ENCODE measurements at regions not wholly inside any gene's neighbourhood (a gene's known extent, or its start where the extent isn't known, plus 50 kb on each side); places are given as distances from the start of the nearest gene placed in this dataset.
A peak's percentile ranks its signal among the peaks of the same experiment; 100 is the strongest.
"Not testable (repeated sequence)": the region's sequence is repeated elsewhere in the genome, so short reads cannot be mapped to it uniquely, and the experiment has no call there.

DNA sequence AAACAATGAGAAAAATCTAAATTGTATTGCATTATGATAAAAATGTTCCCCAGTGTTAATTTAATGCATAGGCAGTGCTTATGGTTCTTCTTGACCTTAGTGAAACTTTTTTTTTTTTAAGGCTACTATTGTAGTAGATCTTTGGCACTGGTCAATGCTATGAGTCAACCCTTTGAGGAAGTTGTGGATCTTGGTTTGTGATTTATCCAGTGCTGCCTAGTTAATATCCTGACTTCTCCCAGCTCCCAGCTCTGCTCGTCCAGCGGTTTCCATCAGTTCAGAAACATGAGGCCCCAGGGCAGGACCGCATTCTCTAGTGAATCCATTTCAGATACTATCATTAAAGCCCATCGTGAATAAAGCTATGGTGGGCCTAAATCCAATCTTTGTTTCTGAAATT, 364.5 kb upstream of the JARID2 start:
- no peaks in the 10 kb centered on the region for H3K9me3 Mint-ChIP-seq
- no peaks in the 10 kb centered on the region for H3K27me3 Mint-ChIP-seq (ENCODE audit: low read depth in 3 of 3)
- peak overlapping the region in 1 of 6 donors; percentile 46 for H3K27ac Mint-ChIP-seq
- DNase-seq: no peak
- no peaks in the 10 kb centered on the region for H3K36me3 Mint-ChIP-seq
- H3K4me3 Mint-ChIP-seq: no peak overlapping the region
- peaks cover 17 to 18% of the 10 kb centered on the region in 2 donors for H3K4me1 Mint-ChIP-seq

DNA sequence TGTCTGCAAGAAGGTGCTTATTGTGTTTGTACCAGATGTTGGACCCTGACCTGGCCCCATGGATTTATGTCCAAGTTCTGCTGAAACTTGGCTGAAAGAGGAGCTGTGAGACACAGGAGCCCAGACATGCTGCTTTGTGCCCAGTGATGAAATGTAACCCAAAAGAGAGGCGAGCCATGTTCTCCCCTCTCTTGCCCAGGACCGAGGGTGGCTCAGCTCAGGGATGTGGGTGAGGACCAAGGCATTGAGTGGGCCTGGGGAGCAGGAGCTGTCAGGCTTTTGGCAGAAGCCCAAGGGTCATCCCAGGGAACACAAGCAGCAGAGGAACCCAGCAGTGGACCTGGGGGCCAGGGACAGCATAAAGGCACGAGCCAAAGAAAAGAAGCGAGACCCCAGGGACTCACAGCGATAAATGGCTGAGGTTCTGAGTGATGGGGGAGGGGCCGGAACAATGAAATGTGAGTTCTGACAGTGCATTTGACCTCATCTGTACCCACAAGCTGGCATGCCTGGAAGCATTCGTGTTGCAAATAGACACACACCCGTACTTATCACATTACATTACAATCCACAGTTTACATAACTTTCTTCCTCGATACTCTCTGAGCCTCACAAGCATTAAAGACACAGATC, 363.4 kb upstream of the JARID2 start:
- Mint-ChIP-seq H3K27ac (peak overlapping the region in 1 of 6 donors; percentile 12), H3K4me1 (peaks cover 6 to 7% of the 10 kb centered on the region in 2 donors), H3K27me3 (ENCODE audit: low read depth in 3 of 3) (no peaks in the 10 kb centered on the region), H3K9me3 (no peaks in the 10 kb centered on the region), H3K36me3 (no peaks in the 10 kb centered on the region), H3K4me3 (no peak overlapping the region)
- no peak for DNase-seq

DNA sequence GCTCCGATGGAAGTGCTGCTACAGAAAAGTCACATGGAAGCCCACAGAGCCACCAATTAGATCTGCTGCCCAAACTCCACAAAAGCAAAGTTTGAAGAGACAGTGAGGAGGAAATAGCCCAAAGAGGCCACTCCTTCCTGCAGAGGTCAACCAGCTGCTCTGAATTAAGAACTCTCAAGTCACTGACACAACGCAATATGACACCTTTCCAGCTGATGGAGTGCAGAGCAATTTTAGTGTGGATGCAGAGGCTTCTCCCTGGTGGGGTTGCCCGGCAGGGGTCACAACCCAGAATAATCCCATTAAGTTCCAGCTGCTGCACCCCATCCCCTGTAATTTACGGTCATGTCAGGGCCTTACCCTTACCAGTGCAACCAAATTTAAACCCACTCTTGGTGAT, 361.9 kb upstream of the JARID2 start:
- DNase-seq: no peak
- Mint-ChIP-seq H3K4me1 (no peaks in the 10 kb centered on the region), H3K27me3 (ENCODE audit: low read depth in 3 of 3) (no peaks in the 10 kb centered on the region), H3K9me3 (no peaks in the 10 kb centered on the region), H3K27ac (no peak overlapping the region), H3K4me3 (no peak overlapping the region), H3K36me3 (no peaks in the 10 kb centered on the region)

DNA sequence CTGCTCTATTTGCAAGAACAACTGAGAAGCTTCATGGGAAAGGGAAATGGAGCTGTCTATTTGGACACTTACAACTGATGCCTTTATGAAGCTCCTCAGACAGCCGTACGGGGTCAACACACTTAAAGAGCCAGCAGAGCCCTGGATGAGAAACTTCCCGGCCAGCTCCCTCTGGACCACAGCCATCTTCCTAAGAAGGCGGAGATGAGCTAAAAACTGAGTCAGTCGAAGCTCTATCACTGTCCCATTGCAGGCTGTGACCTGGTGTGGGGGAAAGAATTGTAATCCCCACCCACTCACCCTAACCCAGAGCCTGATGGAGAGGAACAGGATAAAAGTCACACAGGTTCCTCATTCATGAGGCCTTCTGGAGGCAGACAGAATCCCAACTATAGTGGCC, 360.4 kb upstream of the JARID2 start:
- H3K27ac Mint-ChIP-seq: no peak overlapping the region
- no peaks in the 10 kb centered on the region for H3K36me3 Mint-ChIP-seq
- no peak overlapping the region for H3K4me3 Mint-ChIP-seq
- peaks cover 0 to 2% (median 0%) of the 10 kb centered on the region in 6 donors for H3K9me3 Mint-ChIP-seq
- DNase-seq: no peak
- no peaks in the 10 kb centered on the region for H3K27me3 Mint-ChIP-seq (ENCODE audit: low read depth in 3 of 3)
- H3K4me1 Mint-ChIP-seq: no peaks in the 10 kb centered on the region

DNA sequence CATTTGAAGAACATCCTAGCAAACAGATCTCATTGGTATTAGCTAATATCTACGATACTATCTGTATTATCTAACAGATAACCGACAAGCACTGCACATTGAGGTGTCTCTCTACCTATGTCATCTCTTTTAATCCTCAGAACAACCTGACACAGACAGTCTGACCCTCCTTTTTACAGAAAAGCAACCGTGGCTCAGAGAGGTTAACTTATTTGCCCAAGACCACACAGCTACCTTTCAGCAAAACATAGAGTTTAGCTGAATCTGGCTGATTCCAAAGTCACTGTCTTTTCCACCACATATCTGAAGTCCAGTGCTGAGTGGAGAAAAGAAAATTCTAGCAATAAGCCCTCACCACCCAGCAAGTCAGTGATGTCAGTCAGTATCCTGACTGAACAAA, 358.7 kb upstream of the JARID2 start:
- no peak overlapping the region for H3K4me3 Mint-ChIP-seq
- no peak for DNase-seq
- no peaks in the 10 kb centered on the region for H3K36me3 Mint-ChIP-seq
- no peaks in the 10 kb centered on the region for H3K4me1 Mint-ChIP-seq
- peaks cover 0 to under 1% (median 0%) of the 10 kb centered on the region in 3 donors for H3K27me3 Mint-ChIP-seq (ENCODE audit: low read depth in 3 of 3)
- no peak overlapping the region for H3K27ac Mint-ChIP-seq
- peaks cover 0 to 2% (median 0%) of the 10 kb centered on the region in 6 donors for H3K9me3 Mint-ChIP-seq

DNA sequence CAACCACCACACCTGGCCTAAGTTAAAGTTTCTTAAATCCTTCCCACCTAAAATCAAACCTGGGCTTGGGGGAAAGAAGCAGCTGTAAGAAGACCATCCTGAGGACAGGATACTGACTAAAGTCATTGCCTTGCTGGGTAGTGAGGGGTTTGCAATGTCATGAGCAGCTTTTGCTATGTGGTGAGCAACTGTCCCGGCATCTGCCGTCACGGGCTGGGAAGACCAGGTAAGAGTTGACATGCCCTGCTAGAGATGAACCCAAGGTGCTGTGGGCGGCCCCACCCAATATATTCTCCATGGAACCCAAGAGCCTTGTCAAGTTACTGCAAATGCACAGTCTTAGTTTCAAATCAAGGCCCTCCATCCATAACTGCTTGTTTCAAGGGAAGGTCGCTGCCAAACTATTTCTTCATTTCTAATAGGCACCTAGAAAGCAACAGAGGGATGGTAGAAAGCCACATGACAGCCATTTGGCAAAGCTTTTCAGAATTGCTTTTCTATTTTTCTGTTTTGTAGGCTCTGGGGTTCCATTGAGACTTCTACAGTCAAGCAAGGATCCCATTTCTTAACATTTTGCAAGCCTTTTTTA, 357.8 kb upstream of the JARID2 start:
- no peak overlapping the region for H3K4me3 Mint-ChIP-seq
- H3K27me3 Mint-ChIP-seq (ENCODE audit: low read depth in 3 of 3): peaks cover 0 to 4% (median 0%) of the 10 kb centered on the region in 3 donors
- H3K36me3 Mint-ChIP-seq: no peaks in the 10 kb centered on the region
- H3K9me3 Mint-ChIP-seq: peaks cover 0 to 2% (median 0%) of the 10 kb centered on the region in 6 donors
- no peak overlapping the region for H3K27ac Mint-ChIP-seq
- H3K4me1 Mint-ChIP-seq: no peaks in the 10 kb centered on the region
- DNase-seq: no peak

DNA sequence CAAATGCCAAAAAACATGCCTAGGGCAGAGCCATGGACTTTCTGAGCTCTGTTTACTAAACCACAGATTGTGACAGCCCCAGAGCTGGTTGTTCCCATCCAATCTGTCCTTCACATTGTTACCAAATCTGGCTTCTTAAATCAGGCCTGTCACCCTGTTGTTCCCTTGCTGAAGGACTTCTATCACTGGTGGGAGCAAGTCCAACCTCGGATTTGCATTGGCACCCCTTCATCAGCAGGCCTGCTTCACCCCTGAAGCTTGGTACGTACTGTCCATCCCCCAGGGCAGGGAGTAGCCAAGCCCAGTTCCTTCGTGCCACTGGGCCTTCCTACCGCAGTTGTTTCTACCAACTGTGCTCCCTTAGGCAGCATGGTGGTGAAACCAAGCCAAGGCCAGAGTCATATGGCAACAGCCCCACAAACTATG, 357.3 kb upstream of the JARID2 start:
- Mint-ChIP-seq H3K9me3 (peaks cover 0 to 2% (median 0%) of the 10 kb centered on the region in 6 donors), H3K27me3 (ENCODE audit: low read depth in 3 of 3) (peaks cover 0 to 4% (median 0%) of the 10 kb centered on the region in 3 donors), H3K4me3 (no peak overlapping the region)

DNA sequence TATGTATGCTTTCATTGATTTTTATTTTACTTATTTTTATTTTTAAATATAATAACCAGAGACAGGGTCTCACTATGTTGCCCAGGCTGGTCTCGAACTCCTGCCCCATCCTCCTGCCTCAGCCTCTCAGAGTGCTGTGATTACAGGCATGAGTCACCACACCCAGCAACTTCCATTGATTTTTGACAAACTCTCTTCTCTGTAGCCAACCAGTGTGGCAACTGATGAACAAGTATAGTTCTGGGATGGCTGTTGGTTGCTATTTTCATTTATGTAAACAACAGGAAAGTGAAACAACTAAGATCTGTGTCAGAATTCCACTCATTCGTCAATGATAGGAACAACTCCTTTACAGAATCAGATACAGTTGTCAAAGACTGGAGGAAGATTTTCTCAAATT, 356.7 kb upstream of the JARID2 start:
- Mint-ChIP-seq H3K27ac (no peak overlapping the region), H3K9me3 (peaks cover 0 to 2% (median 0%) of the 10 kb centered on the region in 6 donors), H3K4me1 (no peaks in the 10 kb centered on the region), H3K4me3 (no peak overlapping the region), H3K27me3 (ENCODE audit: low read depth in 3 of 3) (peaks cover 0 to 4% (median 0%) of the 10 kb centered on the region in 3 donors), H3K36me3 (no peaks in the 10 kb centered on the region)
- no peak for DNase-seq

More for the DNA sequence above, 357.3 kb upstream of the JARID2 start:
- H3K27ac Mint-ChIP-seq: no peak overlapping the region
- no peak for DNase-seq
- H3K36me3 Mint-ChIP-seq: no peaks in the 10 kb centered on the region
- no peaks in the 10 kb centered on the region for H3K4me1 Mint-ChIP-seq

DNA sequence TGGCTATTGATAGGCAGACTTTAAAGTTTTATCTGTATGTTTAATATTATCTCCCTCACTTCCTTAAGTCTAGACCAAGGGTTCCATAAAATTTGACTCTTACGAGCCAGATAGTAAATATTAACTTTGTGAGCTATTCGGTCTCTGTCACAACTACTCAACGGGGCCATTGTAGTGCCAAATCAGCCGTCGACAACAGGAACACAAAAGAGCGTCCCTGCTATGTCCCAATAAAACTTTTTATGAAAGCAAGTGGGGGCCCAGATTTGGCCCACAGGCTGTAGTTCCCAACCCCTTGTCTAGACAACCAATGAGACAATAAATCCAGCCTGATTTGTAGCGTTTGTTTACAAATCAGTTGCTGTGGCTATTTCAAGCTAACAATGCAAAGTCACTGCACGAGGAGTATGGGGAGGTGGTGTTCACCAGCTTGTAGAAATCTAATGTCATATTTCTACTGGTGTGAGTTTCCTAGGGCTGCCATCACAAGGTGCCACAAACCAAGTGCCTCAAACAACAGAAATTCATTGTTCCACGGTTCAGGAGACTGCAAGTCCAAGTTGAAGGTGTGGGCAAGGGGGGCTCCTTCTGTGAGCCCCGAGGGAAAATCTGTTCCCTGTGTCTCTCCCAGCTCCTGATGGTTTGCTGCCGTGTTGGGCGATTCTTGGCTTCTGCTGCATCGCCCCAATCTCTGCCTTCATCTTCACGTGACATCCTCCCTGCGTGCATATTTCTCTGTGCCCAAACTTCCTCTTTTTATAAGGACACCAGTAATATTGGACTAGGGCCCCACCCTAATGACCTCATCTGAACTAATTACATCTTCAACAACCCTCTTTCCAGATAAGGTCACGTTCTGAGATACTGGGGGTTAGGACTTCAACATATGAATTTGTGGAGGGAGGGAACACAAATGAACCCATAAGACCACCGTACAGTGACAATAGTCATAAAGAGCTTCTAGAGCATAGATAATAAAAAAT, 356.0 kb upstream of the JARID2 start:
- H3K36me3 Mint-ChIP-seq: no peaks in the 10 kb centered on the region
- DNase-seq: no peak
- H3K27ac Mint-ChIP-seq: no peak overlapping the region

DNA sequence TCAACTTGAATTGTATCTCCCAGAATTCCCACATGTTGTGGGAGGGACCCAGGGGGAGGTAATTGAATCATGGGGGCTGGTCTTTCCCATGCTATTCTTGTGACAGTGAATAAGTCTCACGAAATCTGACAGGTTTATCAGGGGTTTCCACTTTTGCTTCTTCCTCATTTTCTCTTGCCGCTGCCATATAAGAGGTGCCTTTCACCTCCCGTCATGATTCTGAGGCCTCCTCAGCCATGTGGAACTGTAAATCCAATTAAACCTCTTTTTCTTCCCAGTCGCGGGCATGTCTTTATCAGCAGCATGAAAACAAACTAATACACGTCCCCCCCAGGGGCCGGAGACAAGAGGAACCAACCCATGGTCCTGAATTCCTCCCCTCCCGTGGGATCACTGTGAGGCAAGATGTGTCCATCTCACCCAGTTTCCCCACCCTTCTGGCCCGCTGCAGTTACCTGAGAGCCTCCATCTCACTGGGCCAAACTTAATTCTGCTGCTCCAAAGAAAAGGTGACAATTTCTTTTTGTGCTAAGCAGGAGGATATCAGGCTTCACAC, 354.0 kb upstream of the JARID2 start:
- not testable (repeated sequence) for H3K27me3 Mint-ChIP-seq (ENCODE audit: low read depth in 3 of 3); H3K4me1 Mint-ChIP-seq; H3K36me3 Mint-ChIP-seq; H3K4me3 Mint-ChIP-seq; H3K9me3 Mint-ChIP-seq; DNase-seq
- peak overlapping the region in 1 of 6 donors; percentile 38 for H3K27ac Mint-ChIP-seq

More for the DNA sequence above, 356.0 kb upstream of the JARID2 start:
- Mint-ChIP-seq H3K4me3 (no peak overlapping the region), H3K9me3 (peaks cover 0 to 2% (median 0%) of the 10 kb centered on the region in 6 donors), H3K27me3 (ENCODE audit: low read depth in 3 of 3) (peaks cover 0 to 4% (median under 1%) of the 10 kb centered on the region in 3 donors), H3K4me1 (no peaks in the 10 kb centered on the region)

DNA sequence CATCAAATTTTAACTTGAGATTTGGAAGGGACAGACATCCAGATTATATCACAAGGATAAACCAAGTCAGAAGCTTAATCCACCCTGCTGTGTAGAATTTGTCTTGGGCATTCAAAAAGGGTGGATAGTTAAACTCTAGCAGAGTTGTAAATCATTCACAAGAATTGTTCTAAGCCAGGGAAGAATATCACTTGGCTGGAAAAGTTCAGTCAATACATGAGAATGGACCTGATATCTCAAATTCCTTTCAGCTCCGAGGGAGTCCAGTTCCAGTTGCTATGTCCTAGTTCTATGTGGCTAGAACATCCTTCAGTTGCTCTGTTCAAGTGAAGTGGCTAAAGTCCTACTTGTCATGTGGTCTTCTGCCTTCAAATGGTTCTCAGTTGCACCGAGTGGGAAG, 351.8 kb upstream of the JARID2 start:
- Mint-ChIP-seq H3K36me3 (no peaks in the 10 kb centered on the region), H3K4me3 (no peak overlapping the region), H3K27me3 (ENCODE audit: low read depth in 3 of 3) (peaks cover 0 to 11% (median 4%) of the 10 kb centered on the region in 3 donors), H3K4me1 (peaks cover 0 to 3% of the 10 kb centered on the region in 2 donors), H3K9me3 (peaks cover 0 to 2% (median 0%) of the 10 kb centered on the region in 6 donors), H3K27ac (no peak overlapping the region)
- DNase-seq: no peak

DNA sequence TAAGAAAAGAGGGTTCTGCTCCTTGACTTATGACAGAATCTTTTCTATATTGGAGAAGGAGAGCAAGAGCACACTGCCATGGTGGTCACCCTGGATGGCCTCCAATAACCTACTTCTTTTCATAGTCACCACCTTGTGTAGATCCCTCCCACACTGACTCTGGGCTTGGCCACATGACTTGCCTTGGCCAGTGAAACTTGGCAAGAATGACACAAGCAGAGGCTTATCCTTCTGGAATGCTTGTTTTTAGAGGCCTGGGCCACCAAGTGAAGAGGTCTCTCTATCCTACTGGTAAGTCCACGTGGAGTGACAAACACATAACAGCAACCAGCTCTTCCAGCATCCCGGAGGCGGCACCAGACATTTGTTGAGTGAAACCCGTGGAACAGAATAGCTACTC, 349.4 kb upstream of the JARID2 start:
- Mint-ChIP-seq H3K4me3 (no peak overlapping the region), H3K36me3 (peaks cover 0 to 4% (median 0%) of the 10 kb centered on the region in 3 donors), H3K27me3 (ENCODE audit: low read depth in 3 of 3) (peaks cover 0 to 11% (median 4%) of the 10 kb centered on the region in 3 donors), H3K9me3 (no peaks in the 10 kb centered on the region), H3K27ac (no peak overlapping the region), H3K4me1 (peaks cover 0 to 3% of the 10 kb centered on the region in 2 donors)
- DNase-seq: no peak

DNA sequence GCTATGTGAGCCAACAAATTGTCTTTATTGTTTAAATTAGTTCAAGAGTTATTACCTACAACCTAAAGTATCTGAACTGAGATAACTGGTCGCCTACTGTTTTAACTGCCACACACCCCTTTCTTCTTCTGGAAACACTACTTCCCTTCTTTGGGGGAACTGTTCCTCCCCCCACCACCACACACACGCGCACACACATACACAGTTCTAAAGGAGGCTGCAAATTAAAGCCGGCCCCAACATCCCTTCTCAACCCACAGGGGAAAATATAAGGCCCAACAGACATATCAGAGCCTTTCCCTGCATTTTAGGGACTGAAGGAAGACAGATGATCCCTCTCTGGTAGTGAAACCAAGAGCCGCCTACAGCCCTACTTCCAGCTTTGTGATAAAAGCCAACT, 348.0 kb upstream of the JARID2 start:
- H3K4me1 Mint-ChIP-seq: peaks cover 0 to 3% of the 10 kb centered on the region in 2 donors
- peaks cover 0 to 7% (median 4%) of the 10 kb centered on the region in 3 donors for H3K27me3 Mint-ChIP-seq (ENCODE audit: low read depth in 3 of 3)
- H3K9me3 Mint-ChIP-seq: no peaks in the 10 kb centered on the region
- no peak overlapping the region for H3K27ac Mint-ChIP-seq
- no peak for DNase-seq
- H3K4me3 Mint-ChIP-seq: no peak overlapping the region
- peaks cover 0 to 4% (median 4%) of the 10 kb centered on the region in 3 donors for H3K36me3 Mint-ChIP-seq

All from immature natural killer cell (primary cell).